Liver (tissue), 3 donors: ENCODE measurements at regions not wholly inside any gene's neighbourhood (a gene's known extent, or its start where the extent isn't known, plus 50 kb on each side); places are given as distances from the start of the nearest gene placed in this dataset.

Experiments used
- ATF3 ChIP-seq: IDR thresholded peaks from 2 replicates; pipeline ENCODE4 v1.6.1; 2016; ENCODE audit warnings: antibody characterized with exemption
- CTCF ChIP-seq: fragments of 150-350 bp; IDR thresholded peaks from 2 replicates; pipeline ENCODE4 v1.5.1; 2017; ENCODE audit warnings: improper control_type of control experiment, low read depth, low read length; ENCODE audit not compliant: missing input control
- GABPA ChIP-seq, 2 donors: IDR thresholded peaks in 1 of 2; conservative IDR thresholded peaks in 1 of 2; 2 replicates each; pipeline ENCODE4 v1.6.1; 2016; ENCODE audit warnings: antibody characterized with exemption in 2 of 2, mild to moderate bottlenecking in 1 of 2, moderate library complexity in 1 of 2
- donor health status: healthy.
- donor health status: healthy.

GRCh38 chr14:82811246-82811645, 1277.6 kb upstream of the SEL1L start:
- no peak for TF ChIP-seq CTCF
- TF ChIP-seq GABPA (IDR thresholded peaks at IDR 0.05 in 1 of 2, conservative IDR thresholded peaks at IDR 0.05 in 1 of 2) = no peak
- no peak for TF ChIP-seq ATF3
